NCI-H128 (cell line): ENCODE measurements at regions not wholly inside any gene's neighbourhood (a gene's known extent, or its start where the extent isn't known, plus 50 kb on each side); places are given as distances from the start of the nearest gene placed in this dataset.

Experiments
- DNase-seq: peaks from one replicate; lab custom pipeline; 2025; ENCODE audit not compliant: unreplicated experiment; lab: John Stamatoyannopoulos, UW

- no peak for DNase-seq
These were observed 135.5 kb upstream of the SORCS3 start for GRCh38 chr10:104505521-104506042.

DNA sequence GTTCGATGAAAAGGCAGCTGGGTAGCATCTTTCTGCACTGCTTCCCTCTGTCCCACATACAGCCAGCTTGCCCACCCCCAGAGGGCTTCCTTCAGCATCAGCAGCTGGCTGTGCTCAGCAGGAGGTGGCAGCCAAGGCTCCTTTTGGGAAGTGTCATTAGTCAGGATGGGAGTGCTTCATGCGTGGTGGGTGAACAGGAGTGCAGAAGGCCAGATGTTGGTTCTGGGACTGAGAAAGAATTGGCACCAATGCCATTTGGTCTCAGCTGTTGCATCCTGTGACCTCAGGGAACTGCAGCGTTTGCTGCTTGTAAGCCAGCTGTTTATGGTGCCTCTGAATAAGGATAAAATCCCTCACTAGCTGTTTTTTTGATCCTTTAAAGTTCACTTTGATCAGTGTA lies 131.1 kb upstream of the SORCS3 start:
- no peak for DNase-seq

DNA sequence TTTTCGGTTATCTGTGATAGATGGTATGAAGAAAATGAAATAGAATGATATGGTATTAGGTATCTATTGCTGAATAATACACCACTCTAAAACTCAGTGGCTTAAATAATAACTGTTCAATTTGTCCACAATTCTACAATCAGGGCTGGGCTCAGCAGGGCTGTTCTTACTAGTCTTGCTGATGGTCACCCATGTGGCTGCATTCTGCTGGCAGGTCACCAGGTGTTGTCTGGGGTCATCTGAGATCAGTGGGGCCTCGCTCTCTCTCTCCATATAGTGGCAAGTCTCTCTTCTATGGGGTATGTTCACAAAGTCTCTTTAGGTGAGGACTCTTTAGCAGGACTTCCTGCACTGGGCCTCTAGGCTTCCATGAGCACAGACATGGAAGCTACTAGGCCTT lies 130.4 kb upstream of the SORCS3 start:
- no peak for DNase-seq

GRCh38 chr10:104512800-104513199 lies 128.3 kb upstream of the SORCS3 start:
- no peak for DNase-seq

GRCh38 chr10:104515678-104516199 lies 125.4 kb upstream of the SORCS3 start:
- no peak for DNase-seq

DNA sequence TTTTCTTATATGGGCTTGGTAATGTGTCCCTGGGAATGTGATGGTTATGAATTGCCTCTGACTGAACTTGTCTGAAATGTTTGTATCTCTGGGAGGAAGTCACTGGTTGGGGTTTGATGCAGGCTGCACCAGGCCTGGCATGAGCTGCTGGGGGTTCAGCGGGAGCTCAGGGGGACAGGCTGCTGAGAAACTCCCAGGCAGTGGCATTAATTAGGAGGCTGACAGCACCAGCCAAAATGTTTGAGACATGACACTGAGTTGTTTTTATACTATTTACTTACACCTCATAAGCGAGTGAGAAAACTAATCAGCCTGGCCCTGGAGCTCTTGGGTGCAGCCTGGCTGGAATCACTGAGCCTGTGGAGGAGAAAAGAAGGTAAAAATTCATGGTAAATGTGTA lies 124.1 kb upstream of the SORCS3 start:
- DNase-seq, result no peak

- no peak for DNase-seq
These were observed 123.1 kb upstream of the SORCS3 start for GRCh38 chr10:104517946-104518345.

DNA sequence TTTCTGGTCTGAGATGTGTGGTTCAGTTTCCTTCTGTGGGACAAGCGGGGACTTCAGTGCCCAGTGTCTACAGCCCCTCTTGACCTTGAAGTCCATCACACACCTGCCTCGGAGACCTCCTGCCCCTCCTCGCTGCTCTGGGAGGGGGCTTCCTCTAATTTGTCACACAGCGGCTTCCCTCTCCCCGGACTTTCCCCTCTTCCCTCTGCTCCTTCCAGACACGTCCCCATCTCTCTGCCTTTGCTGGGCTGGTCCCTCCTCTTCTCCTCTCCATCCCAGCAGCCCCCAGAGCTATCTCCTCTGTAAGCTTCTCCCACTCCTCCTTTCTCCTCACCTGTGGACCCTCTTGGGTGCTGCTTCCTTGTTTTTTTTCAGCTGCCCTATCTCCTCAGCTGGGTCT lies 122.2 kb upstream of the SORCS3 start:
- DNase-seq, result no peak

DNA sequence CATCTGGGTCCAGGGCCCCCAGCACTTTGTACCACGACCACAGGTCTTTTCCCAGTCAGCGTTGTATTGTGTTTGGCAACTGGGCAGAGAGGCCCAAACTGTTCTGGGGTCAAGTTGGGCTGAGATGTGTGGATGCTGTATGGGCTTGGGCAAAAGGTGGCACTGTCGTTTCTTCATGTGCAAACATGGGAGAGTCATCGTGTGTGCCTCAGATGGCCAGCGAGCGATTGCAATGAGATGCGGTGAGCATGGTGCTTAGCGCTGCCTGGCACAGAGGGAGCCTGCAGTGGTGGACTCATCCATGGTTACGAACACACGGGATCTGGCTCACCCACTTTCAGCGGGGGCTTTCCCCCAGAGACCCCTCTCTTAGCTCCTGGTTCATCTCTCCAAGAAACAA lies 120.4 kb upstream of the SORCS3 start:
- DNase-seq, result no peak

DNA sequence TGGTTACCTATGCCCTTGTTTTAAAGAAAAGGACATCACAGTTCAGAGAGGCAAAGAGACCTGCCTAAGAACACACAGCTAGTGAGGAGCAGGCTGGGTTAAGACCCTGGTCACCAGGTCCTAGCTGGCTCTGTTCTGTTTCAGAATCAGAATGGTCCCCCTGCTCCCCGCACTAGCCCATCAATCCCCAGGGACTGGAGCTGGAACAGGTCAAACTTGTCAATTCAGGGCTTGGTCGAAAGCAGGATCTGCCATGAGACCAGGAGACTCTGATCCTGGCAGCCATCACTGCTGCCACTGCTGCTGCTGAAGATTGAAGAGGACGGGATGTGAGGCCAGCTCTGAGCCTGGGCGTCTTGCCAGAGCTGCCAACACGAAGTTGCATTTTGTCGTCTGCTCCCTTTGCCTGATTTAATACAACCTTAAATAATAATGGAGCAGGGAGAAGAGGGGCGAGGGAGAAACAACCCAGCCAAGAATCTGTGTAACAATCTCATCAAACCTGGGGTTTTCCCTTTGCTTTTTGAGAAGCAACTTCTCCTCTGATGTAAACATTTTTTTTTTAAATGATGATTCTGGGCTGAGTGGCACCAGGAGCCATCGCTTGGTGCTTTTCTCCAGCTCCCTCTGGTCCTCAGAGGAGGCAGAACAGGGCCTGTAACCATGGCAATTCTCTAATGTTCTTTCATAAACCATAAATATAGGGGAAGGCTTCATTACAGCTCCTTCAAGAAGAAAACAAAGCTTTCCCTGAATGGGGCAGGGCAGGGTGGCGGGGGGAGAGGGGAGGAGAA lies 119.0 kb upstream of the SORCS3 start:
- no peak for DNase-seq

DNA sequence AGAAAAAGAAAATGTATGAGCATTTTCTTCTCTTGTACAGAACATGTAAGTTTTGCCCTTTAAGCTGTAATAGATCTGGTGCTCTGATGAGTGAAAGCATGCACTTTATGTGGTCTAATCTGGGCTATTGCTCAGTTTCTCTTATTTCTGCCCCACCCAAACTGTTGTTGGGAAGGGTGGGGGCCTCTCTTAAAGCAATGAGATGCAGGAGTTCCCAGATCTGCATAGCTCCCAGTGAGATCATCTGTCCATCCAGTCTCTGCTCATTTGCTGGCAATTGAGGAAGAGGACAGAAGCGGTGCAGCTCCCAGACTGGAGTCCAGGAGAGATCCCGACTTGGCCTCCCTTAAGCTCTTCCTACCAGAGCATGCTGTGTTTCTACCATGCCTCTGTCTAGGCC lies 114.9 kb upstream of the SORCS3 start:
- DNase-seq, result no peak

- DNase-seq, result no peak
These were observed 114.1 kb upstream of the SORCS3 start for GRCh38 chr10:104527013-104527412.

DNA sequence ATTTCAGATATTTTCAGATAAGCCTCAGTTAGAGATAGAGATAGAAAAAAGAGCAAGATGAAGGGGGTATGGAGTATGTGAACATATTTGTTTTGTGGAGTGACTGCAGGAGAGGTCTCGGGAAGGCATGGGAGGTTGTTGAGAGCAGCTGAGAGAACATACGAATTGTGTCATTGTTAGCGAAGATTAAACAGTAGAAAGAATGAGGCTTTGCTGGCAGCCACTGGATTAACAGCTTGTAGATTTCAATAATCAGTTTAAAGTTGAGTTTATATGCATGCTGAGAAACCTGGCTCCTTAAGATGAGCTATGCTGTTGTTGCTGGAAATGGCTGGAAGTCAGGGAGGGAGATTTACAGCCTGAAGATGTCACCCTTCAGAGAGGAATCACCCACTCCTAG lies 100.9 kb upstream of the SORCS3 start:
- no peak for DNase-seq

DNA sequence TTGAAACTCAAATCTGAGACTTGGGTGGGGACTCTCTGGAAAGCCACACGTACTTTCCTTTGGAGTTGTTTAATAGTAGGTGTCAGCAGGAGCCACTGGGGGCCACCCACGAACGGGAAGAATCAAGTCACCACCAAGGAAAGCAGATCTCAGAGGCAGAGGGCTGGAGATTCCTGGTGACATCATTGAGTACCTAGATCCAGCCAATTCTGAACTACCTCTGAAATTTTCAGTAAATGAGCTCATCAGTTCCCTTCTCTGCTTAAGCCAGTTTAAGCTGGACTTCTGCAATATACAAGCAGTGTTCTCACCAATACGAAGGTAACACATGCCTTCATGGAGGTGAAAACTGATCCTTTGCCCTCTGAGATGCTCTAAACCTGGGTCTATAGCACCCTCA lies 99.3 kb upstream of the SORCS3 start:
- no peak for DNase-seq

- no peak for DNase-seq
These were observed 94.8 kb upstream of the SORCS3 start for GRCh38 chr10:104546336-104546735.

- no peak for DNase-seq
These were observed 94.3 kb upstream of the SORCS3 start for GRCh38 chr10:104546756-104547155.

DNA sequence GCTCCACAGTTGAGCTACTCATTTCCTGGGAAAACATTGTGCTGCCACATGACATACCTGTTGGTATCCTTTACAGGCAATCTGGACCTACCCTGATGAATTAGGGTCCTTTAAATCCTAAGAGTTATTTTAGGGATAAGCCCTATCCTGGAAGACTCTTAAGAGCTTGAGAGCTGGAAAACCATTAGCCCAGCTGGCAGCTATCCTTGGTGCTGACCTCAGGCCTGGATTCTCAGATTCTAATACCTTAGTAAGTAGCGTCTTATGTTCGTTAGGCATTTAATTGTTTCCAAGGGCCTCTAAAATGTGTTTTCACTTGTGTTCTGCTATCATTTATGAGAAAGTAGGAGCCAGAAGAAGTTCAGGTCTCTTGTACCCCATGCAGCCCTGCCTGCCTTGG lies 93.0 kb upstream of the SORCS3 start:
- no peak for DNase-seq

DNA sequence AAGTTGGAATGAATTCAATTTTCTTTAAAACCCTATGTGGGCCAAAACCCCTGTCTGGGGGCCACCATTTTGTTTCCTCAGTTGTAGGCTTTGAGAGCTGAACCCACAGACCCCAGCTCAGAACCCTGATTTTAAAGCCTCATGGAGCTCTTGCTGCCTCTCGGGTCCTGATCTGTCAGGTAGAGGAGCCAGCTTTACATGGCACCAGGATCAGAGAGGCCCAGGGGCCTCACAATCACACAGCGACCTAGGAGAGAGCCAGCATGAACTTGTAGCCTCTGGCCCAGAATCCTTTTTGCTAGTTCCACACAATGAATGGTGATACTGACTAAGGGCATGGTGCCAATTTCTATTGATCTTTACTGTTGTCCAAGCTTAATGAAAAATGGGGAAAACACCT lies 84.3 kb upstream of the SORCS3 start:
- DNase-seq, result no peak

DNA sequence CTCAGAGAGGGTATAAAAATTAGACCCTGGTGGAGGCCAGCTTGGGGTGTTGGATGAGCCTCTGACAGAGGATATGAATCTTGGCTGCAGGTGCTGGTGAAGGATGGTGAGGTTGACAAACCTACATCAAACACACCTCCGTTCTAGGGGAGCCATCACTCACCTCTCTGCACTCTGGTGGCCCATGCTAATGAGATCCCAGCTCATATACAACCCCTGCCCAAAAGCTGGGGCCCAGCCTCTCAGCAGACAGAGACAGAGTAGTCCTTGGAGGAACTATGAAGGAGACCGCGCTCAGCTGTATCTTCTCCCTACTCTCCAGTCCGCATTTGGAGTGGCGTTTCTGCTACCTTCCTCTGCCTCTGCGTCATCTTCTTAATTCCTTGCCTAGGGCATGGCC lies 83.1 kb upstream of the SORCS3 start:
- DNase-seq, result no peak

DNA sequence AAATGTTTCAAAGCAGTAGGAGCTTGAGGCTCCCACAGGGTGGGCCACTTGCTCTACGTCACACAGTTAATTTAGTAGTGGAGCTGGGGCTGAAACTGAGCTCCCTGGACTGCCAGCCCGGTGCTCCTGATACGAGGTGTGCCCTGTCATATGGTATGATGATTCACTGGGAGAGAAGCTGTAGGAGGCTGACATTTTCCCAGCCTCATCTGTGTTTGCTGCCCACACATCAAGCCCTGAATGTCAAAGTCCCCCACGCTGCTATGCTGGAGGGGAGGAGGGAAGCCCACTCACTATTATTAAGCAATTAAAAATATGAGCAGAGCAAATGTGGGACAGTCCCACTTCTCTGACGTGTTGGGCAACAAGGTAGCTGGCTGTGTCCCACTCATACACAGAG lies 81.2 kb upstream of the SORCS3 start:
- no peak for DNase-seq

DNA sequence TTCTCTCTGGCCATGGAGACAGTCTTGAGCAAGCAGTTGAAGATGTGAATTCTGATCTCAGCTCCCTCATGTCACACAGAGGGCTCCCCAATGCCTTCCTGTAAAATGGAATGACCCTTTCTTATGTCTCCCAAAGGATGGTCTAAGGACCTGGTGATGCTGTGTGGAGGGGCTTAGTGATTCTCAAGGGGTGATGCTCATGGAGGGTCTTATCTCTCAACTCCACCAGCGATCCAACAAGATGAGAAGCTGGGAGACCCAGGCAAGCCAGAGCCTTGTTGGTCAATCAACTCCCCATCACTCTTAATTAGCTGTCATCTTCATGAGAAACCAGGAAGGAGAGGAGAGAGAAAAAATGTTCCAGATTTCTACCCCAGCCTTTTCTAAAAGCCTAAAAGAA lies 78.0 kb upstream of the SORCS3 start:
- DNase-seq, result no peak

DNA sequence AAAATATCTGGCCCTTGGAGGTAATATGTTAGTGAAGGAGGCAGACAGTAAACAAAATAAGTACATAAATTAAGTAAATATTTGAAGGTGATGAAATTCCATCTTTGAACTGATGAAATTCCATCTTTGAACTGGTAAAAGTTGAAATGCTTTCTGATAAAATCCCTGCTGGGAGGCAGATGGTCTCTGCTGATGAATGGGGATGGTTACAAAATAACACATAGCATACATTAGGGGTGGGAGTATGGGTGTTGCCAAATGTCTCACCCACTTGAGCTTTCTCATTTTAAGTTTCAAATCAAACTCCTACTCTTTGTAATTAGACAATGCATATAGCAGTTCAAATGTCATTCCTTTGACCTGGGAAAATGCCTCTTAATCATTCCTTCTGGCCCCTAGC lies 77.5 kb upstream of the SORCS3 start:
- DNase-seq, result no peak

DNA sequence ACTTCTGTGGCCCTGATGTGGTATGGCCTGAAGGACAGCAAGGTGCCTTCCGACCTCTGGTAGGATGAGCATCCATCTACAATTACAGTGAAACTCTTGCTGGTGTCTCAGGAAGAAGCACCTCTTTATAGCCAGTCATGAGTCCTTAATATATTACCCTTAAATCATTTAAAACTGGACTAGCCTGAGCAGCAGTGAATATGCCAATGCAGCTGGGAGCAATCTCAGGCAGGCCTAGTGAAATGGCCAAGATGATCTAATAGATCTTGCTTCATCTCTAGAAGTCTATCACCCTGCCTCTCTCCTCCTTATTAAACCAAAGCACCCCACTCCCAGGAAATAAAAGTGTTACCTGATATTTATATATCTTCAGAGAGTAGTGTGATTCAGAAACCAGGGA lies 66.7 kb upstream of the SORCS3 start:
- DNase-seq, result no peak
